ENCODE measurements at regions not wholly inside any gene's neighbourhood (a gene's known extent, or its start where the extent isn't known, plus 50 kb on each side); places are given as distances from the start of the nearest gene placed in this dataset.
"Not testable (repeated sequence)": the region's sequence is repeated elsewhere in the genome, so short reads cannot be mapped to it uniquely, and the experiment has no call there.

DNA sequence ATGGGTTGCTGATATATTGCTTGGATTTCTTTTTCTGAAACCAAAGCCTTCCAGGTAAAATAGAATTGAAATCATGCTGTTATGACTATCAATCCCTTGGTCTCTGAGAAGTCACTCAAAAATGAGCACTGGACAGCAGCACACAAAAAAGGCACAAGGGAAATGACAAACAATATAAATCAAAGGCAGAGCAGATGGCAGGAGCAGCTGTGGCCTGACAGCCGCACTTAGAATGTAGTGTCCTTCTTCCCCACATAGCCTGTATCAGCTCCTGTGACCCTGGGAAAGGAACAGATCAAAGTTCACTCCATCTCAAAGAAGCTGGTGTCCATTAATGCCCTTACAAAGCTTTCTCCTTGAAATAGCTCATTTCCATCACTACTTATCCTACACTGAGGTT, 326.7 kb downstream of the SUCLG1 start:
- H3K27me3 ChIP-seq (replicated peaks), result no peaks in the 10 kb centered on the region

DNA sequence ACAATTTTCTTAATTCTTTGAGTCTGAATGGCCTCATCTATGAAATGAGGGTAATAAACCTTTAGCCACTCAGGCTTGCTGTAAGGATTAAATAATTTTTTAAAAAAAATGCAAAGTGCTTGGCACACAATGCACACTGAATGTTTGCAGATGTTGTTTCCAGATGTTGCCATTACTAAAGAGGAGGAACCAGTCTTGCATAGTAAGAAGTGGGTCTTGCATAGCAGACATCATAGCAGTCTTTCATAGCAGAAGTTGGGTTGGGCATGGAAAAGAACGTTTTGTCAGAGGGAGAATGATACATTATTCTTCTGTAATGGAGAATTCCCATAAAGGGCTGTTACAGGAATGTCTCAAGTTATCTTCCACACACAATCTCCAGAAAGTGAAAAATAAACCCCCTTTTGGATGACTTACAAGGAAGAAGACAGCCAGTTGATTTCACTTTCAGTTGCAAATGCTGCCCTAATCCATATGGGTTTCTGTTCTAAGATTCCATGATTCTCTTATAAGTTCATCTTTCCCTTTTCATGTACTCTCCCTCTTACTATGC, 327.7 kb downstream of the SUCLG1 start:
- DNase-seq (ENCODE audit: low read depth in 1 of 2, low spot score in 2 of 2), result no peak
- H3K4me1 ChIP-seq (replicated peaks), result no peaks in the 10 kb centered on the region
- H3K4me3 ChIP-seq, result no peak overlapping the region
- no peak overlapping the region for H3K27ac ChIP-seq
- H3K27me3 ChIP-seq (replicated peaks), result no peaks in the 10 kb centered on the region
- no peaks in the 10 kb centered on the region for H3K36me3 ChIP-seq
- no peaks in the 10 kb centered on the region for H3K9me3 ChIP-seq (replicated peaks)

More for the DNA sequence above, 326.7 kb downstream of the SUCLG1 start:
- H3K27ac ChIP-seq, result no peak overlapping the region
- no peaks in the 10 kb centered on the region for H3K9me3 ChIP-seq (replicated peaks)
- no peaks in the 10 kb centered on the region for H3K4me1 ChIP-seq (replicated peaks)
- DNase-seq (ENCODE audit: low read depth in 1 of 2, low spot score in 2 of 2), result no peak
- no peaks in the 10 kb centered on the region for H3K36me3 ChIP-seq
- H3K4me3 ChIP-seq, result no peak overlapping the region

- Histone ChIP-seq H3K4me1 (replicated peaks) (no peaks in the 10 kb centered on the region), H3K27ac (no peak overlapping the region), H3K36me3 (no peaks in the 10 kb centered on the region), H3K9me3 (replicated peaks) (no peaks in the 10 kb centered on the region), H3K4me3 (no peak overlapping the region), H3K27me3 (replicated peaks) (no peaks in the 10 kb centered on the region)
- DNase-seq (ENCODE audit: low read depth in 1 of 2, low spot score in 2 of 2), result no peak
Measured at GRCh38 chr2:84129018-84129417, 330.1 kb downstream of the SUCLG1 start.

- H3K36me3 ChIP-seq; H3K4me1 ChIP-seq (replicated peaks); DNase-seq (ENCODE audit: low read depth in 1 of 2, low spot score in 2 of 2); H3K9me3 ChIP-seq (replicated peaks); H3K4me3 ChIP-seq; H3K27ac ChIP-seq; H3K27me3 ChIP-seq (replicated peaks): not testable (repeated sequence)
Measured at GRCh38 chr2:84127812-84128211, 331.3 kb downstream of the SUCLG1 start.

- no peak overlapping the region for H3K4me3 ChIP-seq
- no peak overlapping the region for H3K27ac ChIP-seq
- H3K4me1 ChIP-seq (replicated peaks), result no peaks in the 10 kb centered on the region
- H3K36me3 ChIP-seq, result no peaks in the 10 kb centered on the region
- no peaks in the 10 kb centered on the region for H3K9me3 ChIP-seq (replicated peaks)
- no peaks in the 10 kb centered on the region for H3K27me3 ChIP-seq (replicated peaks)
- no peak for DNase-seq (ENCODE audit: low read depth in 1 of 2, low spot score in 2 of 2)
Measured at GRCh38 chr2:84126530-84126929, 332.6 kb downstream of the SUCLG1 start.

DNA sequence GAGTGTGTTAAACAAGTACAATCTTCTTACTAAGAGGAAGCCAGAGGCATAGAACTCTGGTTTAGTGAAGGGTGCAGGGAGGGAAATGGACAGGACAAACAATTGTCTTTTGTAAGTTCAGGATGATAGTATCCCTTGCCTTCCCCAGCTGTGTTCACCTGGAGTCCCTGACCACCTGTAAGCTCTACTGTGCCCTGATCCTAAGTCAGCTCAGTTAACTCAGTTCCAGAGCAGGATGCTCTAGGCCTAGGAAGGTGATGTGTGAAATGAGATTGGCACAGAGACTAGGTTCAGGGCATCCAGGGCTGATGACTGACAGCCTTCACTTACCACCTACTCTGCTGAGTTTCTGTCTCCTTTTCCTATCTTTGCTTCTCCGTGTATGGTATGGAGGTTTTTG, 333.0 kb downstream of the SUCLG1 start:
- DNase-seq (ENCODE audit: low read depth in 1 of 2, low spot score in 2 of 2), result no peak
- no peaks in the 10 kb centered on the region for H3K4me1 ChIP-seq (replicated peaks)
- no peak overlapping the region for H3K4me3 ChIP-seq
- no peaks in the 10 kb centered on the region for H3K9me3 ChIP-seq (replicated peaks)
- H3K27ac ChIP-seq, result no peak overlapping the region
- H3K36me3 ChIP-seq, result no peaks in the 10 kb centered on the region
- H3K27me3 ChIP-seq (replicated peaks), result no peaks in the 10 kb centered on the region

DNA sequence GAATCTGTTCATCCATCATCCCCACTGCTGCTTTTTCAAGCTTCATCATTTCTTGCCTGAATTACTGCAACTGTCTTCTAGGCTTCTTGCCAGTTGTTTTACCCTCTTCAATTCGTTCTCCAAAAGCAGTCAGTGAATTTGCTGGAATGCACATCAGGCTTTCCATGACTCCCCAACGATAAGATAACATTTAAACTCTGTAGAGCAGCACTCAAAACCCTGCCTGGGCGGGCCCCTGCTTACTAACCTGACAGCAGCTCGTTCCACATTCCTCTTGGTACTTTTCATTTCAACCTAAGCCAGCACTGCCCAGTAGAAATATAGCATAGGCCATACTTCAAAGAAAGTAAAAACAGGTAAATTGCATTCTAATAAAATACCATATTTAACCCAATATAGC, 342.9 kb downstream of the SUCLG1 start:
- no peaks in the 10 kb centered on the region for H3K27me3 ChIP-seq (replicated peaks)
- no peaks in the 10 kb centered on the region for H3K4me1 ChIP-seq (replicated peaks)
- DNase-seq (ENCODE audit: low read depth in 1 of 2, low spot score in 2 of 2), result no peak
- H3K4me3 ChIP-seq, result no peak overlapping the region
- no peaks in the 10 kb centered on the region for H3K36me3 ChIP-seq
- no peaks in the 10 kb centered on the region for H3K9me3 ChIP-seq (replicated peaks)
- H3K27ac ChIP-seq, result no peak overlapping the region

GRCh38 chr2:84115173-84115857, 343.8 kb downstream of the SUCLG1 start:
- Histone ChIP-seq H3K4me3 (no peak overlapping the region), H3K27ac (no peak overlapping the region), H3K9me3 (replicated peaks) (no peaks in the 10 kb centered on the region), H3K27me3 (replicated peaks) (no peaks in the 10 kb centered on the region), H3K36me3 (no peaks in the 10 kb centered on the region), H3K4me1 (replicated peaks) (no peaks in the 10 kb centered on the region)
- no peak for DNase-seq (ENCODE audit: low read depth in 1 of 2, low spot score in 2 of 2)

DNA sequence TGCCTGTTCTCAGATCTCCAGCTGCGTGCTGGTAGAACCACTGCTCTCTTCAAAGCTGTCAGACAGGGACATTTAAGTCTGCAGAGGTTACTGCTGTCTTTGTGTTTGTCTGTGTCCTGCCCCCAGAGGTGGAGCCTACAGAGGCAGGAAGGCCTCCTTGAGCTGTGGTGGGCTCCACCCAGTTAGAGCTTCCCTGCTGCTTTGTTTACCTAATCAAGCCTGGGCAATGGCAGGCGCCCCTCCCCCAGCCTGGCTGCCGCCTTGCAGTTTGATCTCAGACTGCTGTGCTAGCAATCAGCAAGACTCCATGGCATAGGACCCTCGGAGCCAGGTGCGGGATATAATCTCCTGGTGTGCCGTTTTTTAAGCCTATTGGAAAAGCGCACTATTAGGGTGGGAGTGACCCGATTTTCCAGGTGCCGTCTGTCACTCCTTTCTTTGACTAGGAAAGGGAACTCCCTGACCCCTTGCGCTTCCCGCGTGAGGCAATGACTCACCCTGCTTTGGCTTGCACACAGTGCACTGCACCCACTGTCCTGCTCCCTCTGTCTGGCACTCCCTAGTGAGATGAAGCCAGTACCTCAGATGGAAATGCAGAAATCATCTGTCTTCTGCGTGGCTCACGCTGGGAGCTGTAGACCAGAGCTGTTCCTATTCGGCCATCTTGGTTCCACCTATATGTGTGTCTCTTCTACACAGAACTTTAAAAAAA, 355.1 kb downstream of the SUCLG1 start:
- not testable (repeated sequence) for H3K27me3 ChIP-seq (replicated peaks); DNase-seq (ENCODE audit: low read depth in 1 of 2, low spot score in 2 of 2); H3K27ac ChIP-seq; H3K4me1 ChIP-seq (replicated peaks); H3K4me3 ChIP-seq; H3K9me3 ChIP-seq (replicated peaks); H3K36me3 ChIP-seq

DNA sequence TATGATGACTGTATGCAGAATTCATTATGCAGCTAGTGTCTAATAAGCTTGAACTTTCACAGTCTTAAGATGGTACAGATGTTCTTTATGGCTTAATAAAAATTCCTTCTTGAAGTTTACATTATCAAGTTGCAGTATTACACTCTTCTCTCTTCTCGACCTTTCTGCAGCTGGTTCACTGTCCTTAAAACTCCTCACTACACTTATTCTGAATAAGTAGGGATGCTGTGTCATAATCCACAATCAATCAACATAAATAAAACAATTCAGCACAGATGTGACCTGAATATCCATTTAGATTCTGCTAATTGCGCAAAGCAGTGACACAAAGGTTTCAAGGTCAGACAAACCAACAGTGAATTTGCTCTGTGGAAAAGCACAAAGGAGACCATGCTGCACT, 356.8 kb downstream of the SUCLG1 start:
- no peak for DNase-seq (ENCODE audit: low read depth in 1 of 2, low spot score in 2 of 2)
- no peaks in the 10 kb centered on the region for H3K27me3 ChIP-seq (replicated peaks)
- no peaks in the 10 kb centered on the region for H3K9me3 ChIP-seq (replicated peaks)
- H3K4me3 ChIP-seq, result no peak overlapping the region
- no peak overlapping the region for H3K27ac ChIP-seq
- H3K4me1 ChIP-seq (replicated peaks), result no peaks in the 10 kb centered on the region
- no peaks in the 10 kb centered on the region for H3K36me3 ChIP-seq

DNA sequence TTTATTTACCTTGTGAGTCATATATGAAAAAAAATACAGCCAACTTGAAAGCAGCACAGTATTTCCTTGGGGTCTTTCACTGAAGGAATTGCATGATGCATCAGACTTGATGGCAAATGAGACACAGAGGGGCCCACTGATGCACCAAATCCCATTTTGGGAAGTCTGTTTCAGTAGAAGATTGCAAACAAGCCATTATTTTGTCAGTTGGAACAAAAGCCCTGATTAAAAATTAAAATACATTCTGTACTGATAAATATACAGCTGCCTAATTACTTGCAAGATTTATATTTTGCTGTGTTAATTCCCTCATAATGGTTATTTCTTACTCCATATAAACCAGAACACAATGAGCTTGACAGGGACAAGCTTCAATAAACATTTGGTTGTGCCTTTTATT, 370.4 kb downstream of the SUCLG1 start:
- Histone ChIP-seq H3K36me3 (no peaks in the 10 kb centered on the region), H3K9me3 (replicated peaks) (no peaks in the 10 kb centered on the region), H3K4me3 (no peak overlapping the region), H3K27me3 (replicated peaks) (no peaks in the 10 kb centered on the region), H3K27ac (no peak overlapping the region), H3K4me1 (replicated peaks) (no peaks in the 10 kb centered on the region)
- no peak for DNase-seq (ENCODE audit: low read depth in 1 of 2, low spot score in 2 of 2)

DNA sequence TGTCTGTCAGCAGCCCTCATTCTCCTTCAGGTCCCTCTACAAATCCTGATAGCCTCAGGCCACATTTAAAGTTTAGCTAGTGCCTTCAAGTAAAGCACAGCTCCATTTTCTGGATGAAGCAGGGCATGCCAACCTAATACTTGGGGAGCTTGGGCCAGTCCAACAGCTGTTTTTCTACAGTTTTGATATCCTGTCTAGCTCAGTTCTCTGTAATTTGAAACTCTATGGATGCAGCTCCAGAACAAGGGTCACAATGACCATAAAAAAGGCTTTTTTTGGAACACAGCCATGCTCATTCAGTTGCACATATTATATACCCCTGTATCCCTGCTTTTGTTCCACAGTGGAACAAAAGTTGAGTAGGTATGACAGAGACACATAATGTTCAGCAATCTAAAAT, 373.5 kb downstream of the SUCLG1 start:
- Histone ChIP-seq H3K4me1 (replicated peaks) (no peaks in the 10 kb centered on the region), H3K27ac (no peak overlapping the region), H3K36me3 (no peaks in the 10 kb centered on the region), H3K9me3 (replicated peaks) (no peaks in the 10 kb centered on the region), H3K27me3 (replicated peaks) (0 out of 2 replicates have a peak, but pooled peaks cover 3% of the 10 kb centered on the region), H3K4me3 (no peak overlapping the region)
- no peak for DNase-seq (ENCODE audit: low read depth in 1 of 2, low spot score in 2 of 2)

DNA sequence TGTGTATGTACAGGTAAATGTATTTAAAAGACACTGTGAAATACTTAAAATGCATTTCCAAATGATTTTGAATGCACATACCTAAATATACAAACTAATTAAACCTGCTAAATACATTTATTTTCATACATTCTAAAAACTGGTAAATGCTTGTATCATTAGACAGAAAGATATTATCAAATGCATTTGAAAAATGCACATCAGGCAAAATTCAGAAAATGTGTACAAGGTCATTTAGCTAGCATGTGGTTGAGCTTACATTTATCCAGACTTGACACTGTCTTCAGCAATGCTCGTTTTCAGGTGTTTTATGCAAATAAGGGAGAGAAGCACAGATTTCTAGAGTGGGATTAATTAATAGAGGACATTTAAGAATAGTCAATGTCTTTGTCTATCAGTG, 374.2 kb downstream of the SUCLG1 start:
- Histone ChIP-seq H3K27ac (no peak overlapping the region), H3K4me1 (replicated peaks) (no peaks in the 10 kb centered on the region), H3K9me3 (replicated peaks) (no peaks in the 10 kb centered on the region), H3K27me3 (replicated peaks) (0 out of 2 replicates have a peak, but pooled peaks cover 3% of the 10 kb centered on the region), H3K36me3 (no peaks in the 10 kb centered on the region), H3K4me3 (no peak overlapping the region)
- DNase-seq (ENCODE audit: low read depth in 1 of 2, low spot score in 2 of 2), result no peak

GRCh38 chr2:84083984-84084383, 375.1 kb downstream of the SUCLG1 start:
- Histone ChIP-seq H3K27me3 (replicated peaks) (0 out of 2 replicates have a peak, but pooled peaks cover 3% of the 10 kb centered on the region), H3K27ac (no peak overlapping the region), H3K9me3 (replicated peaks) (no peaks in the 10 kb centered on the region), H3K36me3 (no peaks in the 10 kb centered on the region), H3K4me3 (no peak overlapping the region), H3K4me1 (replicated peaks) (no peaks in the 10 kb centered on the region)
- no peak for DNase-seq (ENCODE audit: low read depth in 1 of 2, low spot score in 2 of 2)
